DMS79 treated with DMSO at 0.1 percent for 48 hours (cell line): ENCODE measurements at regions not wholly inside any gene's neighbourhood (a gene's known extent, or its start where the extent isn't known, plus 50 kb on each side); places are given as distances from the start of the nearest gene placed in this dataset.
"Not testable (repeated sequence)": the region's sequence is repeated elsewhere in the genome, so short reads cannot be mapped to it uniquely, and the experiment has no call there.

Source experiments
- DNase-seq: peaks from one replicate; lab custom pipeline; 2025; lab: John Stamatoyannopoulos, UW

GRCh38 chr17:33695431-33695830 lies 402.3 kb upstream of the ASIC2 start:
- DNase-seq: no peak

DNA sequence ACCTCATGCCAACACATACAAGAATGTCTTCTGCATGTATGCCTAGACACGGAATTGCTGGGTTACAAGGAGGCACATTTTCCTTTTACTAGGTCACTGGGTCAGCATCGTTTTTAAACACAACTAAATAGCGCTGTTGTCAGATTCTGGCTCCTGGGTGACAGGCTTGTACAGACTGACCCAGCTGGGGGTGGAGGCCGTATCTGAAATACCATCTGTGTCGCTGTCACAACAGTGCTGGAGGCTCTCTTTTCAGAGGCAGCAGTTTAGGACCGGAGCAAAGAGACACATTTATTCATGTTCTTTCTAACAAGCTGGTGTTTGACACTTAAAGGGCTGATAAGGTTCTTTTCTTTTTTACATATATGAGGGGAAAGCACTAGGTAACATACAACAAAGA lies 403.0 kb upstream of the ASIC2 start:
- DNase-seq: no peak

DNA sequence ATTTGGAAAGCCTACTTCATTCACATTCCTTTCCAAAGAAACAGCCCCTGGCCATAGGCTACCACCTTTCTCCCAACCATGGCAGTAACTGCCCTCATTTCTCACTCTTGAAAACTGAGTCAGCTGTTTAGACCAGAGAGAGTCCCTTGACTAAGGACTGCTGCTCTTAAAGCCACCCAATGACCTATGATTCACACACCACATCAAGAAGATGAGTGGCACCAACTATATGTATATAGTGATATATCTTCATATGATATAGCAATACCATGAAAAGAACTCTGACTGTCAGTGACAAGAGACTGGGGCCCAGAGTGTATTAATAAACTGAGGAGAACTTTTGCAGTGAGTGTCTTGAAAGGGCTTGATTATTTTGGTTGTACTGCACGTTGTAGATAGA lies 404.5 kb upstream of the ASIC2 start:
- DNase-seq: no peak

DNA sequence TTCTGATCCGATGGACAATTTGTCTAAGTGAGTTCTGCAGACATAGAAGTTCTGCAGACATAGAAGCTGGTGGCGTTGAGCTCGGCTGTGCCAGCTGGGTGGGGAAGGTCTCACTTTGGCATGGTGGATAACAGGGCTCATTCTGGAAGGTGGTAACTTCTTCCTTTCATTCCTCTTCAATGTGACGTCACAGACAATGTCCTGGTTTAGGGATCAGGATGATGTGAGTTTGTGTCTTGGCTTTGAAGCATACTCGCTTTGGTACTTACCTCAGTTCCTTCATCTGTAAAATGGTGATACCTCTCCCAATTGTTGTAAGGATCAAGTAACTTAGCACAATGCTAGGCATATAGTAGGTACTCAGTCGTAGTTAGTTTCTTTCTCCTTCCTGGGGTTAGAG lies 408.8 kb upstream of the ASIC2 start:
- DNase-seq: no peak

- no peak for DNase-seq
Observed at GRCh38 chr17:33704856-33705255, 411.8 kb upstream of the ASIC2 start.

DNA sequence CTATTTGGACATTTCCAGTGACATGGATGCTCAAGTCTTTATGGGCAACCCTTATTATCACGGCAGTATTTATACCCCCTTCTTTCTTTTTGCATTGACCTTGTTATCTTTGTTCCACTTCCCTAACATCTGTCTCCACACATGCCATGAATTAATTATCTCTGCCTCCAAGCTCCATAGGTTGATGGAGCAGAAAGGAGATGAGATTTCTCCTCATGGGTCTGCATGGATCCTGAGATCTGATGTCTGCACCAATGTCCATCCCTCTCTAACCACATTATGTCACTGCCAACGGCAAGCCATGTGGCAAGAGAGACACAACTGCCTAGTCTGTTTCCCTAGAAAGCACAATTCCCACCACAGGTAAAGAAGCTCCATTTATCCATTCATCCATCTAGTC lies 416.8 kb upstream of the ASIC2 start:
- DNase-seq: no peak

DNA sequence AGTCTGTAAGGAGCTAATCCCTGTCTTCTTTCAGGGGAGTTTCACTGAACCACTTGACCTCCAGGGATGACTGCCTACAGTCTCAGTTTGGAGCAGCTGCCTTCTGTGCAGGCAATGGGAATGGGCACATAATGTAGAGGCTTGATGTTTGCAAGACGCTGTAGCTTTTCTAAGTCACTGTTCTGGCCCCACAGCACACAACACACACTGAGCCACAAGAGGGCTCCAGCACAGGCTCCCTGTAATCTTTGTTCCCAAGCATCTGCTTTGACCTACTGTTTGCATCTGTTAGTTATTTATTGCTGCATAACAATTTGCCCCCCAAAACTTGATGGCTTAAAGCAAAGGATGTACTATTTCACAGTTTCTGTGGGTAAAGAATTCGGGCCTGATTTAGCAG lies 419.0 kb upstream of the ASIC2 start:
- no peak for DNase-seq

DNA sequence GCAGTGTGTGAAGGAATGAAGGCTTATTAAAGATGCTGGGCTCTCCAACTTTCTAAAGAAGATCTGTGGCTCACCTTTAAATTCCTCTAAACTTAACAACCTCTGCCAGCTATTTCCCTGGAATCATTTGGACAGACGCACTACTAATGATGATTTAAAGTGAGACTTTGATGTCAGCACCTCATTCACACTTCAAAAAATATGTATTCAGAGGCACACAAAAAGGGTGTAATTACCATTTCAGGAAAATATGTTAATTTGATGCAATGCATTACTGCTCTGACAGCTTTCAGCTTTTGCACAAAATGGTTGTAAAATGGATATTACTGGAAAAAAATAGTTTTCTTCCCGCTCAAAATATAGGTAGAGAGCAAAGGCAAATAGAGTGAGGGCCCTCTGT lies 423.9 kb upstream of the ASIC2 start:
- DNase-seq: no peak

DNA sequence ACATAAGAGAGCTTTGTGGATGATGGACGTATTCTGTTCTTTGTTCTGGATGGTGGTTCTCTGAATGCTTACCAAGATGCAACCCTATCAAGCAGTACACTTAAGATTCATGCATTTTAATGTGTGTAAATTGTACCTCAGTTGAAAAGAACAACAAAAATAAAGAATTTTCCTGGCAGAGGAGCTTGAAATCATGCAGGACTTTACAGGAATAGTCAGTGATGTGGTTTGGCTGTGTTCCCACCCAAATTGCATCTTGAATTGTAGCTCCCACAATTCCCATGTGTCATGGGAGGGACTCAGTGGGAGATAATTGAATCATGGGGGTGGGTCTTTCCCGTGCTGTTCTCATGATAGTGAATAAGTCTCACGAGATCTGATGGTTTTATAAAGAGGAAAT lies 430.6 kb upstream of the ASIC2 start:
- not testable (repeated sequence) for DNase-seq

GRCh38 chr17:33725675-33726271 lies 432.7 kb upstream of the ASIC2 start:
- no peak for DNase-seq

DNA sequence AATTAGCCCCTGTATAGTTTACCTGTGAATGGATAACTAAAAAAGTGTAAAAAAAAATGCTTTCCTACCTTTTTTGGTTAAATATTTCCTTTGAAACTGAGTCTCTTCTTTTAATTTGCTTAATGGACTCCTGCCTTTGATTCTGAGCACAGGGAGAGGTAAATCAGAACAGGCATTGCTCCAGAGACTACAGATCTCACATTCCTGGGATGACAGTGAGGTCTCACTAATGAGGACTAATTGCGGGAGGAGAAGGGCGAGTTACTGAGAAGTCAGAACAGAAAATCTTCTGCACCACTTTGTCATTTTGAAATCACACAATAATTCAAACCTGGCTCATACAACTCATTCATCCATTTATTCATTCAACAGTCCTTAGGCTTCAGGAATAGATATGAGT lies 437.0 kb upstream of the ASIC2 start:
- no peak for DNase-seq

DNA sequence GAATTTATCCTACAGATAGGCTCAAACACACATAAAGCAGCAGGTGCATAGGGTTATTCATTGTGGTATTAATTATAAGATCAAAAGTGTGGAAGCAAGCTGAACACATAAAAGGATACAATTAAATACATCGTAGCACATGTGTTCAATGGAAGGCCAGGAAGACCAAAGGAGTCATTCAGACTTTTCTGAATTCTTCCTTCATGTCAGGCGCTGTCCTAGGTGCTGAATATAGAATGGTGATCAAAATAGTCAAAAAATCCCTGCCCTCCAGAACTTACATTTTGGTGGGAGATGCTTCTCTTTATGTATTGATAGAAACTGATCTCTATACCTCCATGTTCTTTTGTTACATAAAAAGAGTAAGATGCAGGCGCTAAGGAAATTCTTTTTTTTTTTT lies 439.0 kb upstream of the ASIC2 start:
- DNase-seq: no peak

DNA sequence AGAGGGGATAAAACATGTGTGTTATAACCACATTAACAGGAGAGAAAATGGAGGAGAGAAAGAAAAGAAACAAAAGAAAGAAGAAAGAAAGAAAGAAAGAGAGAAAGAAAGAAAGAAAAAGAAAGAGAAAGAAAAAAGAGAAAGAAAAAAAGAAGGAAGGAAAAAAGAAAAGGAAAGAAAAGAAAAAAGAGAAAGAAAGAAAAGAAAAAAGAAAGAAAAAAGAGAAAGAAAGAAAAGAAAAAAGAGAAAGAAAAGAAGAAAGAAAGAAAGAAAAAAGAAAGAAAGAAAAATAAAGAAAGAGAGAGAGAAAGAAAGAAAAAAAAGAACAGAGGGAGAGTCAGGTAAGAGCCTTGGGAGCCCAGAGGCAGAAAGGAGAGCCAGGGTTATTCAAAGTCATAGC lies 446.6 kb upstream of the ASIC2 start:
- DNase-seq: no peak

- no peak for DNase-seq
Observed at GRCh38 chr17:33745047-33745760, 452.1 kb upstream of the ASIC2 start.

DNA sequence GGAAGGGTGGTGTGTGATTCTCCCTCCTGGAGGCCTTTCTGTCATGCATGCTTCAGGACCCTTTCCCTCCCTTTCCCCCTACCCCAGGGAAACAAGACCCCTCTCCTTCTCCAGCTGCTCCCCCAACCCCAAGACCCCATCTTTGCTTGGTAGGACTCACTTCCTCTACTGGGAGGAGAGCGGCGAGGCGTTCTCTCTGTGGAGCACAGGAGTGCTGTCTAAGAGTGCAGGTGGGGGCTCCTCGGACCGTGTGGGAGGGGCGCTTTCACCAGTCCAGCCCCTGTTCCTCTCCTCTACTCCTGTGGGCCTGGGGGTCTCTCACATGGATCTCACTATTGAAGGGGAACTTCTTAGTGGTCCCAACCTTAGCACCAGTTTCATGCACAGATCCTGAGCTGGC lies 456.1 kb upstream of the ASIC2 start:
- DNase-seq: no peak

DNA sequence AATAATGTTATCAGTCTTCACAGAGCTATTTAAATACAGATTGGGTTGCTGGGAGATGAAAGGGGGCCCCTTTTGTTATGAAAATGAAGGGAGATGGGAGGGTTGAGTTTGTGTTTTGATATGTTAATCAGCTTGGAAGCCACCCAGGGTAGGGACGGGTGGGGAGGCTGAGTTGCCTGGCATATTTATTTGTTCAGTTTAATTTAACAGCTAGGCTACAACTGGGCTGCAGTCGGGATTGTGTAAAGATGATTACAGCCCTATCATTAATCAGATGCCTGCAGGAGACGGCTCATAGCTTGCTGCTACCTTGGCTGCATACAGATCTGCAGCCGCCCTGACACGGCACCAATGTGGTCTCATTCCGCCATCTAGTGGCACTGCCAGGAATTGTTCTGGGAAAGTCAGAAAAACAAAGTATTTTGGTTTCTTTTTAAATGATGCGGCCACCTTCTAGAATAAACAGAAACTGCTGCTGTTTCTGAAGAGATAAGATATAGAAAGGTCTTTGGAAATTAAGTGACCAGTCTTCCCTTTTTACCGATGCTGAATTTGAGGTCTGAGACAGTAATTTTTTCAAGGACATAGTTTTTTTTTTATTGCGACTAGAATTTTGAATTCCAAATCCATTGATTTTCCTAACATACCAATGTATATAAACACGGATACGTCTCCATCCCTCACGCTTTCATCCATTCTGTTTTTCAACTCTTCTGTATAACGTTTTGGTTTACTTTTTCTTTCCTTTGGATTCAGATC lies 458.0 kb upstream of the ASIC2 start:
- peak; percentile 70 for DNase-seq

DNA sequence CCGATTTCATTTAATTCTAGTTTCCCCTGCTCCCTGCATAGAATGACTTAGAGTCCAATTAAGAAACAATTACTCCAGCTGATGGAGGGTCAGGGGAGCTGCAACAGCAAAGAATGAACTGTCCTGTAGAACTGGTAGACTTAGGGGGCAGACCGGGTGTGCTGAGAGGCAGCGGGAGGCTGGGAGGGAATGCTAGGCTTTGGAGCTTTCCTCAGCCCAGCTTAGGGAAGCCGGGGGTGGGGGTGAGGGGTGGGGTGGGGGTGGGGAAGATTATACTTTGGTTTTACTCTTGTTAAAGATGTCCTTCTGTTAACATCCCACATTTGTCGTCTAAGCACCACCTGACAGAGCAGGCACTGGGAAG lies 458.6 kb upstream of the ASIC2 start:
- DNase-seq: no peak

GRCh38 chr17:33753452-33753851 lies 460.4 kb upstream of the ASIC2 start:
- no peak for DNase-seq

GRCh38 chr17:33756021-33756420 lies 462.9 kb upstream of the ASIC2 start:
- DNase-seq: no peak

DNA sequence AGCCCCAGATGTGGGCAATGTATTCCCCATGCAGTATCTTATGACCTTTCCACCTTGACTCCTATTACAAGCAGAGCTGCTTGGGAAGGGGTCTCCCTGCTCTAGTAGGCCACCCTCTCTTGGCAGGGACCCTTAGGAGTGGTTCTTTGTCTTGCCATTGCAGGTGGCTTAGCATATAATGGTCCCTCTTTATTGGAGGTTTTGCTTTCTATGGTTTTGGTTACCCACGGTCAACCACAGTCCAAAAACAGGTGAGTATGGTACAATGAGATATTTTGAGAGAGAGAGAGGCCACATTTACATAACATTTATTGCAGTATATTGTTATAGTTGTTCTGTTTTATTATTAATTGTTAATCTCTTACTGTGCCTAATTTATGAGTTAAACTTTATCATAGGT lies 472.8 kb upstream of the ASIC2 start:
- no peak for DNase-seq

DNA sequence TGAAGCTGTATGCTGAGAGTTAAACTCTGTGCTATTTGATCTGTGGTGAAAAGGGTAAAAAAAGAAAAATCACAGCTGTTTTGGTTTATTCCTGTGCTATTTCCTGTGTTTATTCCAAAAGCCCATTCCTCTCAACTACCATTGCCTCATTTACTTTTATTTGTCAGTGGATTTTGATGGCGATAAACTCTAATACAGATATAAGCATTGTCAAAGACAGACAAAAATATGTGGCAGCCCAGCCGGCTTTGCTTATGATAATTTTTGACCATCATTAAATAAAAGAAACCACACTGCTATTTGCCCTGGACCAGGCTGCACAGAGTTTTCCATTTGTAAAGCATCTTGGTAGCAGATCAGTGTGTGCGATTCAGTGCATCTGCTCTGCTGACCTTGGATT lies 473.6 kb upstream of the ASIC2 start:
- no peak for DNase-seq

GRCh38 chr17:33769066-33769465 lies 476.0 kb upstream of the ASIC2 start:
- DNase-seq: no peak

- no peak for DNase-seq
Observed at GRCh38 chr17:33776304-33776703, 478.8 kb upstream of the CCL2 start.

DNA sequence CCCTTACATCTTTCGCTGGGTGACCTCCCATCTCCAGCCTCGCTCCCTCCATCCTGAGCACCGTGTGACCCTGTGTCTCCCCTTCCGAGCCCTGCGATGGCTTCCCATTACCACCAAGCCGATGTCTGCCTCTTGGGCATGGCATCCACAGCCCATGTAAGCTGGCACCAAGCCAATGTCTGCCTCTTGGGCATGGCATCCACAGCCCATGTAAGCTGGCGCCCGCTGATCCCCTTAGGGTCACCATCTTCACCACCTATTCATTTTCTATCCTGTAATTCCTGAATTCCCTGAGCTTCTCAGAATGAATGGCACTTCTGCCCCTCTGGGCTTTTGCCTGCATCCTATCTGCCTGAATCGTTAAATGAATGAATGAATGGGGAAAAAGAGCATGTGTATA lies 478.2 kb upstream of the CCL2 start:
- DNase-seq: no peak
